ENCODE measurements at regions not wholly inside any gene's neighbourhood (a gene's known extent, or its start where the extent isn't known, plus 50 kb on each side); places are given as distances from the start of the nearest gene placed in this dataset.

DNA sequence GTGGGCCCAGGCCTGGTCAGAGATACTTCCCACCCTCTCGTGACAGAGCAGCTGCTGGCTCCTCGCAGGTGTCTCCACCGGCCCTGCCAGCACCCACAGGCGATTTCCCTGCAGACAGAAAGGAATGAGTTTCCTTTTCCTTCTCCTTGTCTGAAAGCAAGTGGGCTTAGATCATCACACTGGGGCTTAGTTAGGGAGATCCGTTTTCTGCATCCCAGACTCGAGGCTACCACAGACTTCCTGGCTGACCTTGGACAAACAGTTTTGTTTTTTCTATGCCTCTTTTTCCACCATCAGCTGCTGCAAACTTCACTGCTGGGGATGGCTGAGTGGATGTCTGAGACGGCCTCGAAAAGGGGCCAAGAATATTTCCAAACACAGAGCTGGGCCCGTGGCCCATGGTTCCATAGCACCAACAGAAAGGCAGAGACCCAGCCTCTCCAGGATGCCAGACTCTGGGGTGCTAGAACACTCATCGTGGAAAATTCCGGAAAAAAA is 86.5 kb downstream of the BANF2 start:
- TF ChIP-seq, protein P1, sequence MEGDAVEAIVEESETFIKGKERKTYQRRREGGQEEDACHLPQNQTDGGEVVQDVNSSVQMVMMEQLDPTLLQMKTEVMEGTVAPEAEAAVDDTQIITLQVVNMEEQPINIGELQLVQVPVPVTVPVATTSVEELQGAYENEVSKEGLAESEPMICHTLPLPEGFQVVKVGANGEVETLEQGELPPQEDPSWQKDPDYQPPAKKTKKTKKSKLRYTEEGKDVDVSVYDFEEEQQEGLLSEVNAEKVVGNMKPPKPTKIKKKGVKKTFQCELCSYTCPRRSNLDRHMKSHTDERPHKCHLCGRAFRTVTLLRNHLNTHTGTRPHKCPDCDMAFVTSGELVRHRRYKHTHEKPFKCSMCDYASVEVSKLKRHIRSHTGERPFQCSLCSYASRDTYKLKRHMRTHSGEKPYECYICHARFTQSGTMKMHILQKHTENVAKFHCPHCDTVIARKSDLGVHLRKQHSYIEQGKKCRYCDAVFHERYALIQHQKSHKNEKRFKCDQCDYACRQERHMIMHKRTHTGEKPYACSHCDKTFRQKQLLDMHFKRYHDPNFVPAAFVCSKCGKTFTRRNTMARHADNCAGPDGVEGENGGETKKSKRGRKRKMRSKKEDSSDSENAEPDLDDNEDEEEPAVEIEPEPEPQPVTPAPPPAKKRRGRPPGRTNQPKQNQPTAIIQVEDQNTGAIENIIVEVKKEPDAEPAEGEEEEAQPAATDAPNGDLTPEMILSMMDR (conservative IDR thresholded peaks at IDR 0.05; ENCODE audit: low read depth, low read length), result no peak
- TF ChIP-seq NFE2L2 (IDR thresholded peaks at IDR 0.05; ENCODE audit: low read depth, low read length), result no peak
- TF ChIP-seq MAZ (IDR thresholded peaks at IDR 0.05; ENCODE audit: borderline replicate concordance, low read depth, low read length), result no peak
- TF ChIP-seq SMC3 (IDR thresholded peaks at IDR 0.05; ENCODE audit: low read depth, low read length), result no peak
- TF ChIP-seq POLR2A (IDR thresholded peaks at IDR 0.05; ENCODE audit: low read depth, low read length), result no peak
- TF ChIP-seq MAFK (IDR thresholded peaks at IDR 0.05; ENCODE audit: low read depth, low read length), result no peak
- TF ChIP-seq USF2 (IDR thresholded peaks at IDR 0.05; ENCODE audit: low read depth, low read length), result no peak
- no peak for TF ChIP-seq MXI1 (IDR thresholded peaks at IDR 0.05; ENCODE audit: borderline replicate concordance, low read depth, low read length)
- no peak for TF ChIP-seq RAD21 (IDR thresholded peaks at IDR 0.05; ENCODE audit: low read length)
- TF ChIP-seq, protein P2, sequence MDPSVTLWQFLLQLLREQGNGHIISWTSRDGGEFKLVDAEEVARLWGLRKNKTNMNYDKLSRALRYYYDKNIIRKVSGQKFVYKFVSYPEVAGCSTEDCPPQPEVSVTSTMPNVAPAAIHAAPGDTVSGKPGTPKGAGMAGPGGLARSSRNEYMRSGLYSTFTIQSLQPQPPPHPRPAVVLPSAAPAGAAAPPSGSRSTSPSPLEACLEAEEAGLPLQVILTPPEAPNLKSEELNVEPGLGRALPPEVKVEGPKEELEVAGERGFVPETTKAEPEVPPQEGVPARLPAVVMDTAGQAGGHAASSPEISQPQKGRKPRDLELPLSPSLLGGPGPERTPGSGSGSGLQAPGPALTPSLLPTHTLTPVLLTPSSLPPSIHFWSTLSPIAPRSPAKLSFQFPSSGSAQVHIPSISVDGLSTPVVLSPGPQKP (IDR thresholded peaks at IDR 0.05; ENCODE audit: borderline replicate concordance, low read depth, low read length), result no peak
- TF ChIP-seq CHD1 (IDR thresholded peaks at IDR 0.05; ENCODE audit: low read depth, low read length), result no peak
- no peak for TF ChIP-seq BHLHE40 (IDR thresholded peaks at IDR 0.05; ENCODE audit: low read depth, low read length)

Measured in IMR-90 (cell line).